WTC11 (cell line): ENCODE measurements at regions not wholly inside any gene's neighbourhood (a gene's known extent, or its start where the extent isn't known, plus 50 kb on each side); places are given as distances from the start of the nearest gene placed in this dataset.

Experiments used
- MXD4 ChIP-seq: fragments of 250-450 bp; sonication (Bioruptor Pico); IDR thresholded peaks from 2 replicates; pipeline ENCODE4 v1.8.0; 2021; ENCODE audit warnings: mild to moderate bottlenecking, moderate library complexity, borderline replicate concordance
- NR1H2 ChIP-seq: sonication (generic); formaldehyde crosslinking; IDR thresholded peaks from 2 replicates; pipeline ENCODE4 v1.9.0; 2021; ENCODE audit warnings: mild to moderate bottlenecking, moderate library complexity, missing genetic modification reagents
- ZBTB21 ChIP-seq: sonication (generic); formaldehyde crosslinking; IDR thresholded peaks from 2 replicates; pipeline ENCODE4 v1.8.1; 2023; ENCODE audit warnings: mild to moderate bottlenecking, missing genetic modification reagents, borderline replicate concordance
- ZNF423 ChIP-seq: fragments of 250-450 bp; sonication (Bioruptor Pico); IDR thresholded peaks from 2 replicates; pipeline ENCODE4 v2.1.2; 2022; ENCODE audit warnings: mild to moderate bottlenecking, moderate library complexity
- TF ChIP-seq, protein P1 (sequence below): sonication (generic); formaldehyde crosslinking; IDR thresholded peaks from 2 replicates; pipeline ENCODE4 v1.8.1; 2023; ENCODE audit warnings: mild to moderate bottlenecking, missing genetic modification reagents
- TF ChIP-seq, protein P2 (sequence below): fragments of 200-600 bp; IDR thresholded peaks from 2 replicates; pipeline ENCODE4 v1.8.0; 2022; ENCODE audit warnings: antibody characterized with exemption

DNA sequence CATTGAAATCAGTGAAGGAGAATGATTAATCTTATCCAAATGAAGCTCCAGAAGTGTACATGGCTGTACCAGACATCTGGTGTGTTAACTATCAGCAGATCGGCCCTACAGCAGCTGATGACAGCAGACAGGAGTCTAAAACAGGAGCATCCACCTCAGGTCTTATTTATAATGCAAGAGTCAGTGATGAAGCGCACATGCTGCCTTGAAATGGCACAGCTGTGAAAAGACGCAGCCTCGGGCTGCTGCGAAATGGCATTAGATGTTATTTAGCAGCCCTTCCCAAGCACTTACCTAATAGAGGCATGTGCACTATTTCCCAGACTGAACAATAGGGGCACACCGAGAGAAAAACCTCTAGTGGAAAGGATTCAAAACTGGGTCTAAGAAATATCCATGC lies 472.3 kb upstream of the CBLB start:
- TF ChIP-seq MXD4 (no peak), ZNF423 (no peak), NR1H2 (CRISPR knock-in tag) (no peak), ZBTB21 (CRISPR knock-in tag) (no peak)
- TF ChIP-seq, protein P1, sequence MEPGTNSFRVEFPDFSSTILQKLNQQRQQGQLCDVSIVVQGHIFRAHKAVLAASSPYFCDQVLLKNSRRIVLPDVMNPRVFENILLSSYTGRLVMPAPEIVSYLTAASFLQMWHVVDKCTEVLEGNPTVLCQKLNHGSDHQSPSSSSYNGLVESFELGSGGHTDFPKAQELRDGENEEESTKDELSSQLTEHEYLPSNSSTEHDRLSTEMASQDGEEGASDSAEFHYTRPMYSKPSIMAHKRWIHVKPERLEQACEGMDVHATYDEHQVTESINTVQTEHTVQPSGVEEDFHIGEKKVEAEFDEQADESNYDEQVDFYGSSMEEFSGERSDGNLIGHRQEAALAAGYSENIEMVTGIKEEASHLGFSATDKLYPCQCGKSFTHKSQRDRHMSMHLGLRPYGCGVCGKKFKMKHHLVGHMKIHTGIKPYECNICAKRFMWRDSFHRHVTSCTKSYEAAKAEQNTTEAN = no peak
- TF ChIP-seq, protein P2, sequence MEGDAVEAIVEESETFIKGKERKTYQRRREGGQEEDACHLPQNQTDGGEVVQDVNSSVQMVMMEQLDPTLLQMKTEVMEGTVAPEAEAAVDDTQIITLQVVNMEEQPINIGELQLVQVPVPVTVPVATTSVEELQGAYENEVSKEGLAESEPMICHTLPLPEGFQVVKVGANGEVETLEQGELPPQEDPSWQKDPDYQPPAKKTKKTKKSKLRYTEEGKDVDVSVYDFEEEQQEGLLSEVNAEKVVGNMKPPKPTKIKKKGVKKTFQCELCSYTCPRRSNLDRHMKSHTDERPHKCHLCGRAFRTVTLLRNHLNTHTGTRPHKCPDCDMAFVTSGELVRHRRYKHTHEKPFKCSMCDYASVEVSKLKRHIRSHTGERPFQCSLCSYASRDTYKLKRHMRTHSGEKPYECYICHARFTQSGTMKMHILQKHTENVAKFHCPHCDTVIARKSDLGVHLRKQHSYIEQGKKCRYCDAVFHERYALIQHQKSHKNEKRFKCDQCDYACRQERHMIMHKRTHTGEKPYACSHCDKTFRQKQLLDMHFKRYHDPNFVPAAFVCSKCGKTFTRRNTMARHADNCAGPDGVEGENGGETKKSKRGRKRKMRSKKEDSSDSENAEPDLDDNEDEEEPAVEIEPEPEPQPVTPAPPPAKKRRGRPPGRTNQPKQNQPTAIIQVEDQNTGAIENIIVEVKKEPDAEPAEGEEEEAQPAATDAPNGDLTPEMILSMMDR = no peak
